KBM-7 (cell line): ENCODE measurements at regions not wholly inside any gene's neighbourhood (a gene's known extent, or its start where the extent isn't known, plus 50 kb on each side); places are given as distances from the start of the nearest gene placed in this dataset.

ENCODE experiments used
- DNase-seq: peaks from one replicate; pipeline ENCODE4 v3.0.0-alpha.2; 2015
- in situ Hi-C: fragments of 300-500 bp; cut with MboI; formaldehyde crosslinking; loops from 2 replicates; pipeline ENCODE4 v1.14.3; 2020; ENCODE audit warnings: low sequenced_read_pairs, low pct_unique_long_range_greater_than_20kb, mixed read lengths

DNA sequence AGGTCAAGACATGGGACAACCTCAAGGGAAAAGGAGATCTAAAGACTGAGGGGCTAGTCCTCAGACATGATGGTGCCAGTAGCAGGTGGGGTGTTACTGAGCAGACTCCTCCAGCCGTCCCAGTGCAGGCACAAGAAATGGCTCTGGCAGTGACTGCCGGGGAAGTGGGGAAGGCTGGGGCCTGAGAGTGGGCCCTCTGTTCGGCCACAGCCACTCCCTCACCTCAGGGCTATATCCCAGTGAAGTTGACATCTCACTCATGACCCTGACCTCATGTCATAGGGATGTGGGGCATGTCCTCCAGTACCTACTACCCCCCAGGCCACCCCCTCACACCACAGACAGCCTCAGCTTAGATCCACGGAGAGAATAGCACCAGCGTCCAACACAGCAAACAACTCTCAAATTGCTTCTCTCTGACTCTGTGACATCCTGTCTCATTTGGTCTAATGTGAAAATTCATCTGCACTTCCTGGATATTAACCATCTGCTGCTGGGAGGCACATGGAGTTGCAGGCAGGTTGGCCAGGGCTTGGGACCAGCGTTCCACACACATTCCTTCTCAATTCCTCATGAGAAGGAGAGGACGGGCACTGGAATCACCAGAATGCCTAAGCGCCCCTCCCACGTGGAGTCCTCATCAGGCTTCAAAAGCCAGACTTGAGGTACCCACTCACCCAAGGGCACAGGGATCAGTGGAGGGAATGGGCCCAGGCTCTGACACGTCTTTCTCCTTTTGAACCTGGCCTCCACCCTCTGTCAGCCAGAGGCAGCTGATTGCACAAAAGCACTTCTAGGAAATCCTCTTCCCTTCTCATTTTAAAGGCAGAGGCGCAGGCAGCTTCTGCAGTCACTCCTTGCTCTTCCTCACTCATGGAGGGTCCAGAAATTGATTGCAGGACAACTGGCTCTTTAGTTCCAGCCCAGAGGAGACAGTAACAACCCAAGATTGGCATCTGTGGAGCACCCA, 163.6 kb upstream of the CST7 start:
- DNase-seq = no peak
- in situ Hi-C loops = no loop called here

DNA sequence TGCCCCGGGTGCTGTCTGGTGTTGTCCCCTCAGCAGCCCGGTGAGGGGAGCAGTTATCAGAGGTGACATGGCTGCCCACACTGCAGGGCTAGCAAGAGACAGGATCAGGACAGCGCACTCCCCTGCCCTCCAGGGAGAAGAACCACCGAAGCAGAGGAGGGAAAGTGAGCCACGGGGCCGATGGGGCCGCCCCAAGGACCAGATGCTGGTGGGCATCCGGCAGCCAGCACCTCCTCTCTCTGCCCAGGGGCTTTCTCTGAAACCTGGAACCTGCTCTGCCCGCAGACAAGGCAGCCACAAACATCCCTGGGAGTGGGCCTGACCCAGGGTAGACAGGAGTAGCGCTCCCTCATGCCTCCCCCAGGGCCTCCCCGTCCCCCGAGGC, 163.0 kb upstream of the CST7 start:
- in situ Hi-C loops = no loop called here

DNA sequence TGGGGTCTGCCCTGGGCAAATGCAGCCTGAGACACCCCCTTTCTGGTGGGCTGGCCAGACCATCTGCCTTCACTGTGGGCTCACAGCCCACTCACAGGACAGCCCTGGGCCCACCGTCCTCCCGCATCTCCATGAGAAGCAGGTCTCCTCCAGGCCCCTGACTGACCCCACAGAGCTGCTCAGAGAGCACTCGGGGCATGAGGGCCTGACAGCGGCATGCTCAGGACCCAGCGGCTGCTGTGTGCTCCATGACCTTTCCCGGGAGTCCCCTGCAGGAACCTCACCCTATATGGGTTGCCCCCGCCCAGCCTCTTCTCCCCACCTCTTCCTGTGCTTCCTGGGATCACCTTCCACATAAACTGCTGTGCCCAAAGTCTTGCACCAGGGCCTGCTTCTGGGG, 162.4 kb upstream of the CST7 start:
- DNase-seq = no peak
- in situ Hi-C loops = no loop called here

More for the DNA sequence above, 163.0 kb upstream of the CST7 start:
- no peak for DNase-seq

DNA sequence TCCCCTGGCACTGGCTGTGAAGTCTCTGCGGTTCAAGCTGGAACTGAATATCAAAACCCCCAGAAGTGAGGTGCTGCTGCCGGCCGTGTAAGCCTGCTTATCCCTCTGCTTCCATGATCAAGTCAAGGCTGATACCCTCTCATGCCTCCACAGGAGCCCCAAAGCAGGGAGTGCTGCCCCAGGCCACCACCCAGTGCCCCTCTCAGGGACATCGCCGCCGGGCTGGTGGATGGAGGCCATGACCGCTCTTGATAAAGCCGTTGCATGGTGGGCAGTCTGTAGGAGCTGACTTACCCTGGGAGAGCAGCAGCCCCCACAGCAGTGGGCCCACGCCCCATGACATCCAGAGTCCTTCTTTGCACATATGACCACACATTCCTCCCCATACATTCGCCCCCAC, 162.0 kb upstream of the CST7 start:
- no peak for DNase-seq
- in situ Hi-C loops = no loop called here

DNA sequence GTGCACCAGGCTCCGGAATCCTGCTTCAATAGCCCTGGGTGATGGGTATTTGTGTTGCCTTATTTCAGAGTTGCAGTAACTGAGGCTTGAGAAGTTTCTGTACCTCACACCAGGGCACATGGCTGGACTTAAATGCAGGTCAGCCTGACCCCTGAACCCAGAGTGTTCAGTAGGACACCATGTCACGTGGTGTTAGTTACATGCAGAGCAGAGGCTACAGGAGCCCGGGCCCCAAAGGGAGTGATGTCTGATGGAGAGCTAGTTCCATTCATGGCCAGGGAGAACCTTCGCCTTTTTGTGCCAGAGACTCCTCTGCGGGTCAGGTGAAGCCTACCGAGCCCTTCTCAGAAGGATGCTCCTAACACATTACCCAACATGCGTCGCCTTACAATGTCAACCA, 161.4 kb upstream of the CST7 start:
- in situ Hi-C loops = no loop called here
- DNase-seq = no peak

DNA sequence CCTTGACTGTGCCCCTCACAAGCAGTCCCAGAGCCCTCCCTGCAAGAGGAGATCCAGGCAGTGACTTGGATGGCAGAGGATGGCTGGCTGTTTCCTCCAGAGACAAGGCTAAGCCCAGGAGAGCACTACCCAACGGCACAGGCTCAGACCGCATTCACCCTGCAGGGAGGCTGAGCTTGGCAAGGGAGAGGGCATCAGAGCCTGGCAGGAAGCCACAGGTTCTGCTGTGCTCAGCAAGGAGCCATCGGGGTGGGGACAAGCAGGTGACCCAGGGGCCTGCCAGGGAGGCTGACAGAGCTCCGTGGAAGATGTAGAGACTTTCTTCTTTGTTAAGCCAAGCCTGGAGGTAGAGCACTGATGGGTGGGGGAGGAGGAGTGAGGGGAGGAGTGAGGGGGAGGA, 159.2 kb upstream of the CST7 start:
- in situ Hi-C loops = no loop called here
- no peak for DNase-seq

DNA sequence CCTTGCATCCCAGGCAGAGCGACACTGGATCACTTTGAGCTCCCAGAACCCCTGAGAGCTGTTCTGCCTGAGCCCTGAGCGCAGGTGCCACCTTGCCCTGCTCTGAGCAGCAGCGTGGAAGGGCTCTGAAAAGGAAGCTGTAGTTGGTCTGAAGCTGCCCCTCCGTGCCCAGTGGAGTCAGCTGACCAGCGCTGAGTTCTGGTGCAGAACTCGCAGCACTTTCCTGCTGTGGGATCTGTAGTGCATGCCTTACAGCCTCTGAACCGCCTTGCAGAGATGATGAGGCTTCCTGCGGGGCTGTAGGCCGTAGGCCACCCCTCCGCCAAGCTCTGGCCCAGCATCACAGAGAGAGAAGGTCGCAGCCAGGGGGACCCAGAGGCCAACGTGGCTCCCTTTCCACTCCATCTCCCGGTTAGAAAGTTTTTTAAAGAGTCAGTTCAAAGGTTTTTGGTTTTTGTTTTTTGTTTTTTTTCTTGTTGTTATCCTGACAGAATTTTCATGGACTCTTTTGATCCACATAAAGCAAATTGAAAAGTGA, 158.3 kb upstream of the CST7 start:
- DNase-seq = no peak
- in situ Hi-C loops = no loop called here

DNA sequence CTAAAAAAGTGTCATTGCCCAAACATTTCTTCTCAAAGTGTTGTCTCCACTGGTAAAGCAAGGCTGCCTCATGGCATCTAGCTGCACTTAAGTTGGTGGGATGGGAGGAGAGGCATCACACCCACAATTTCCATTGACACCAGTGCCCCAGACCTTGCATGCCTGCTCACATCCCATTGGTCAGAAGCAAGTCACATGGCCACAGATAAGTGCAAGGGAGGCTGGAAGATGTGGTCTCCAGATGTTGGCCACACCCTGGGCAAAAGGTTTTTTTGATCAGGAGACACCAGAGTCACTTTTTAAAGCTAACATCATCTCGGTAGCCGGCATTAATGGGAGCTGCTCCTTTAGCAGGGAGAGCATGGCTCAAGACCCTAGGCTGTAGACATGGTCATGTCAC, 157.1 kb upstream of the CST7 start:
- in situ Hi-C loops = no loop called here
- DNase-seq = no peak

DNA sequence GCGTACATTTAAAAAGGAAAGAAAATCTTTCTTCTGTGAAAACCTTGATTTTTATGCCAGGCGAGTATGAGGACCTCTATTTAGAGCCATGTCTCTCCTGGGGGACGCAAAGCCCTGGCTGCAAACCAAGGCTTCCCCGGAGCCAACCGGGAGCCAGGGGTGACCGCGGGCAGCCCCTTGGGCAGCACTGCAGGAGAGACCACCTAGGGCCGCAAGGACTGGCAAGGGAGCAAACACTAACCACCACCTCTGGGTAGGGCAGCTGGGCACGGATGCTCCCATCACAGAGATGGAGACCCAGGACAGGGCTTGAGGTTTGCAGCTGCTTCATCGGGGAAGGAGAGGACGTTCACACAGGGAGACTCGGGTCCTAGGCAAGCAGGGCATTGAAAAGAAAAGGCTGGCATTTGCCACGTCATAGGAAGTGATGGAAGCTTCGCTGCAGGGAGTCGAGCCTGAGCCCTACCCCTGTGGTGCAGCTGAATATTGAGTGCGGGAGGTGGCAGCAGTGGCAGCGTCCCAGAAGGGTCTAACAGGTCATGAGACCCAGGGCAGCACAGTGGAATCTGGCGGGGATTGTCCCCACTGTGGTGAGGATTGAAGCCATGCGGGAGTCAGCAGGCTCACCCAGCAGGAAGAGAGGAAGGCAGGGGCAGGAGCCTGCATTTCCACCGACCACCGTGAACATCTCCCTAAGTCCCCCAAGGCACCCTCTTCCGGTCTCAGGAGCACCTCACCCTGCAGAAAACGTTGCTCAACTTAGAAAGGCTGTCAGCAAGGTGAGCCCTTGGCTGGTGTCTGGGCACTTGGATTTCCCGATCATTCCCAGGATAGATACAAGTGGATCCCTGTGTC, 156.2 kb upstream of the CST7 start:
- in situ Hi-C loops = no loop called here

DNA sequence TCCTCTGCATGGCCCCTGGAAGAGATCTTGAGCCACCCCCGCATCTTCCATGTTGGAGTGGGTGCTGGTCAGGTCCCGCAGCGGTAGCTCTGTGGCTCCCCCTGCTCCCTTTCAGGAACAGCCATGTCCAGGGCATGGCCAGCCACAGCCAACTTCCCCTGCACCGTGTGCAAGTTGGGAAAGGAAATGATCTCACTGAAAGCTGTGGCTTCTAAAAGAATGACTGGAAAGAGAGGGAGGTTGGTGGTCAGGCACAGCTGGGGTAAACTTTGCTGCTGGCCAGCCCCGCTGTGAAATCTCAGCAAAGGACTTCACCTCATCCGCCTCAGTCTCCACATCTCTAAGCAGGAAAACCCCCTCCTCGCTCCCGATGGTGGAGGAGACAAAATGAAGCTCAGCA, 153.6 kb upstream of the CST7 start:
- DNase-seq = no peak
- in situ Hi-C loops = no loop called here

More for the DNA sequence above, 156.2 kb upstream of the CST7 start:
- no peak for DNase-seq

DNA sequence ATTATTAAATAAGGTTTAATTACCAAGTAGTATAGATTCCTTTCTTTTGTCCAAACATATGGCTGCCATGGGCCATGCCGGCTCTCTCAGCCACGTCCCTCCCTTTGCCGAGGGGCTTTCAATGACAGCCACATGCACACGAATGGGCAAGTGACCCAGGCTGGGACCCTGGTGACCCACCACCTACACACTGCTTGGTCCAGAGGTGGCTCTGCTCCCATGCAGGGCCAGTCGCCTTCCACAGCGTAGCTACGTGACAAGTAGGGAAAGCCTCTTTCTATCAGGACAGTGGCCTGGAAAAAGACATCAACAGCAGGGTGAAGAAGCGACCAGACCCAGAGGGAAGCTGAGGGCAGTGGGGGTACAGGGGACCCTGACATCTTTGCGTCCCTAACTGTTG, 152.8 kb upstream of the CST7 start:
- no peak for DNase-seq
- in situ Hi-C loops = no loop called here

DNA sequence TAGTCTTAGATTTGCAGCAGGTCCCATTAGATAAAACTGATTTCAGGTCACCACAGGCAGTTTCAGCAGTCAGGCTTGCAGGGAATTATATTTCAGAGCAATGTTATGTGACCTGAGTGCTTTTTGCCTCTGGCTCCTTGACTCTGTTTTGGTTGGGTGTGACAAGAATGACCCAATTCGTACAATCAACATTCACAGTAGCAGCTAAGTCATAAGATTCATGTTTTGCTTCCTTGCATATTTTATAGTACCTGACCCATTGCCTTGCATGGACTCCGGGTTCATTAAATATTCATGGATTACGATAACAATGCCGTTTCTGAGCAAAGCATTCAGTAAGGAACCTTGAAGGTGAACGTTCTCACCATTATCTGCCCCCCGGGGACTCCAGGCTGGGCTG, 152.0 kb upstream of the CST7 start:
- DNase-seq = no peak
- in situ Hi-C loops = no loop called here

DNA sequence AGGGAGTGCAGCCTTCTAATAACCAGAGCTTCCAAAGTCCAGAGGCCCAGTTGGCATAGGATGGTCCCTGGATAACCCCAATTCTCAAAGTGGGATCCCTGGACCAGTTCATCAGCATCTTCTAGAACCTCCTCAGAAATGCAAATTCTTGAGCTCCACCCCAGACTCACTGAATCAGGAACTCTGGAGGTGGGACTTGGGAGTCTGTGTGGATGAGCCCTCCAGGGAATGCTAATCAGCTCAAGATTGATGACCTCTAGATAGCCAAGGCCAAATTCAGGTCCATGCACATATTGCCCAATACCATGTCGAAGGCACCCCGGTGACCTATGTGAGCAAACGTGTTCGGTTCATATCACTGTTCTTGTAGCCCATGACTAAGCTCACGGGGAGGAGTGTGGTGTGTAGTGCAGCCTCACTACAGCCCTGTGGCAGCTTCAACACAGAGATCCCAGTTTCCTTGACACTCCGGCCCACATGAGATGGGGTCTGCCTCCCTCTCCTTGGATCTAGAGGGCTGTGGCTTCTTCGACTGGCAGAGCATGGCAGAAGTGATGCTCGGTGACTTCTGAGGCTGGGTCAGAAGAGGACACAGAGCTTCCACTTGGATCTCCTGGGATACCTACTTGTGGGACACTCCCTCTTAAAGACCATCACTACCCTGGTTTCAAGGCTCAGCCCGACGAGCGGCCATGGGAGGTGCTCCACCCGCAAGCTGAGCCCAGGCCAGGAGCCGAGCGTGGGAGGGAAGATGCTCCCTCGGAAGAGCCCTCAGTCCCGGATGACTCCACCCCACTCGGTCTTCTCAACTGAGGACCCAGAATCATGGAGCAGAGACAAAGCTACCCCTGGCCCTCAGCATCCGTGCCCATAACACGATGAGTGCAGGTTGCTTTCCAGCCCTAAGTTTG, 151.1 kb upstream of the CST7 start:
- in situ Hi-C loops = no loop called here
- DNase-seq = no peak

DNA sequence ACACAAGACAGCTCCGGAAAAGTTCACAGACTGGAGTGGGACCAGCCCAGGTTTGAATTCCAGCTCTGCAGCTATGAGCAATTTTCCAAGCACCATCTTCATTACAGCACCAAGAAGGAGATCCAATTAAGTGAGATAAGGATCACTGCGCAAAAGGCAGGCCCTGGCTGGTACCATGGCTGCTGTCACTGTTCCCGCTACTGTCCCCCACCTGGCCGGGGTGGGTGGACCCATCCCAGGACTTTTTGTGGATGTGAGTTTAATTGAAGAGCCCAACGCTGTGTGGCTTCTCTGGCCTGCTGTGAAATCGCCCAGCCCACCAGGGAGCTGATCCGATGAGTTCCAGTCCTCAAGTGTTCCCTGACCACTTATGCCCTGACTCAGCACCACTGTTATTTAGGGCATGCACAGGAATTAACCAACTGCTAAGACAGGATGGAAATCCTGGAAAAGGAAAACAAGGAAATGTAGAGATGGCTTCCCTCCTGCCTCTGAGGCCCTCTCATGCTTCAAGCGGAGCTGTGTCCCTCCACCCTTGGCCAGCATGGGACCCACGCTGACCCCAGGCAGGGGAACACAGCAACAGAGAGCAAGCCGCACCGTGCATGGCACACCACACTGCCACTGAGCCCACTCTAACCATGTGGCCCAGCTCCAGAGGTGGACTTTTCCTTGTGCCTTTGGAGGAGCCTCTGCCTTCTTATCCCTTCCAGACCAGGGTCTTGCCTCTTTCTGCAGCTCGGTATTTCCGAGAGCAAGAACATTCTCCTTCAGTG, 150.0 kb upstream of the CST7 start:
- no peak for DNase-seq
- in situ Hi-C loops = no loop called here

DNA sequence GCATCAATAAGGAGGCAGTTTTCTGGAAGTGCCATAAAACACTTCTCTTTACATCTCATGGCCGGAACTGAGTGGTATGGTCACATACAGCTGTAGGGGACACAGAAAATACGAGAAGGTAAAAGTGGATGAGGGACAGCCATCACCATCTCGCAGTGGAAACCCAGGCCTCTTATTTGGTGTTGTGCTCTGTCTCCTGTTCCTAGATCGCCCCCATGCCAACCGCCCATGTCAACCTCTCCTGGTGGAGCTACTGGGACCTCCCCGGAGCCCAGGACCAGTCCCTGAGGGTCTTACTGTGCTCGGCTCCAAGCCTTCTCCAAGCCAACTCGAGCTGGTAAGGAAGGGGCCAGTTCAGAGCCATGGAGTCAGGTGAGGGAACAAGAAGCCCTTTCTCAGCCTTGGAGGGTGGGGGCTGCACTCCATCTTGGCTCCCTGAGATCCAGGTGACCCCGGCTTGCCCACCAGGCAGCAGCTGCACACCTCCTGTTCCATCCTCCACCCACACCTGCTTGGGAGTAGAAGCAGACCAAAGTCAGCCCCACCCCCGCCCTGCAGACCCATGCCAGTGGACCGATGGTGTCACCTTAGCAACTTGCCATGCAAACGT, 149.0 kb upstream of the CST7 start:
- in situ Hi-C loops = no loop called here
- no peak for DNase-seq

DNA sequence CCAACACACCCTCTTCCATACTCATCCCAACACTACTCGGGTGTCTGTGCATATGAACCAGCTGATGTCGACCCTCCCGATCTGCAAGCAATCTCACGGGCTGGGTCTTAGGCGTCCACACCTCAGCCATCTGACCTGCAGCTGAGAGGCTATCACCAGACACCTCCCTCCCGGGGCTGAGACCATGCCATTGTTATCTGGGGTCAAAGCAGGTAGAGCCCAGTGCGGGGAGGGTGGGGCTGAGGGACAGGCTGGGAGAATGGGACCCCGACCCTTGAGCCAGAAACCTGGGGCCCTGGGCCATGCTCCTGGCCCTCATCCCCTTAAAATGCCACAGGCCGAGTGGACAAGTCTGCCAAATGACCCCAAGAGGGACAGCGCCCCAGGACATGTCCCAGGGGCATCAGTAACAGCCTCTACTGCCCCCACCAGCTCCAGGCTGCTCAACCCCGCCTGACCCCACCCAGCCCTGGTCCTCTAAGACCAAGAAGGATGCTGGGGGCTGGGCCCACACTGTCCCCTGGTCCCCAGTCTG, 146.7 kb upstream of the CST7 start:
- in situ Hi-C loops = no loop called here
- DNase-seq = no peak

DNA sequence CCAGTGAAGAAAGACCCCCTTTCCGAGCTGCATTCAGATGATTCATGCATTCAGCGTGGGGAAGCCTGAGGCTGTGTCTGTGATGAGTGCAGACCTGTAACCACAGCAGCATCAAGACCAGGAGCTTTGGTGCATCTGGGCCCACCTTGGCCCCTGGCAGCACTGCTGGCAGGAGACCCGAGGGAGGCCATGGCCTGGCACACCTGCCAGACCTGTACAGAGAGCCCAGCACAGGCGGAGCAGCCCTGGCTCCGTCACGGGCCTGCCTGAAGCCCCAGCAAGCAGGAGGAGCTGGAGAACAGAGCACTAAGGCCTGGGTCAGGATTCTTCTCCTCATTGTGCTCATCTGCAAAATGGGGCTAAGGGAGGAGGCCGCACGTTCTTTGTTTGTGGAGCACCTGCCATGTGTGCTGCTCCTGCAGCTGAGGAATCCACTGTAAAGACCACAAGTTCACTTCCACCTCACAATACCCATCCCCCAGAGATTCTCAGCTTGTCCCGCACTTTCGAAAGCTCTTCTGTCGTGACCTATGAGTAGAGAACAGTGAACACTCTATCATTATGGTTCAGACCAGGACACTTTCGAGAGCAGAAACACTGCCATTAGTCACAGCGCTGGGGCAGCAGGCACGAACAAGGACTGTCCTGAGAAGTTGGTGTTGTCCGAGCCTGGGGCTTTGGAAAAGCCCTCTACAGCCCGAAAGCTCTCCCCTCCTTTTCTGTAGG, 144.4 kb upstream of the CST7 start:
- no peak for DNase-seq

More for the DNA sequence above, 144.4 kb upstream of the CST7 start:
- in situ Hi-C loops = no loop called here
